CD4-positive, alpha-beta T cell treated with Interferon gamma for 1 hour (primary cell): ENCODE measurements at regions not wholly inside any gene's neighbourhood (a gene's known extent, or its start where the extent isn't known, plus 50 kb on each side); places are given as distances from the start of the nearest gene placed in this dataset.

Experiments used
- DNase-seq: peaks from one replicate; pipeline ENCODE4 v3.0.0-alpha.2; 2020

DNA sequence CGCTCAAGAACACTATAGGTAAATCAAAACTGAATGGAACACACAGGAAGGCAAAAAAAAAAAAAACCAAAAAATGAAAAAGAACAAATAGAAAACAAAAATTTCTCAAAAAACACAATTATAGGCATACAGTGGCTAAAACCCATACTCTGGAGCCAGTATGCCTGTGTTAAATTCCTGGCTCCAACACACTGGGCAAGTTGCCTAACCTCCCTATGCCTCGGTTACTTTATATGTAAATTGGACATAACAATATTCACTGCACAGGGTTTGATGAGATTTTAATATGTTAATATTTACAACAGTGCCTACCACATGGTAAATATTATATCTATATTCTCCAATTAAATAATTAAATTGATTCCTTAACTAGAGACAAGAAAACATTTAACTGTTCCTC lies 217.1 kb downstream of the HTR7 start:
- DNase-seq: no peak

DNA sequence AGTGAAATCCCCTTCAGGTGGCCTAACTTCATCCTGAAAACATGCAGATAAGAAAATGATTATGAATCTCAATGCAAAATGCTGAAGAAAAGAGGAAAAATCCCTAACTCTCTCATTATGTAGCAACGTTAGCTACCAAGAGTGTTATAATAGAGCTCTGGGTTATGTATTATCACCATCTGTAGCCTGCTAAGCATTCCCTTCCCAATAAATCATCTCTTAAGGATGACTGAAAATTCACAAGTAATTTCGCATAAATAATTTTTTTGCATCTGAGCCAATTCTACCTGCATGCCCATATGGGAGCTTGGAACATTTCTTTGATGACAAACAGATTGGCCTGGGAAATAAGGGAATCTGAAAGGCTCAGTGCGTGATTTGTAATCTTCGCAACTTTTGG lies 216.1 kb downstream of the HTR7 start:
- DNase-seq: no peak

- no peak for DNase-seq
Observed at GRCh38 chr10:90642136-90642535, 215.7 kb downstream of the HTR7 start.

GRCh38 chr10:90642650-90643049 lies 215.2 kb downstream of the HTR7 start:
- DNase-seq: no peak

GRCh38 chr10:90644165-90644564 lies 213.7 kb downstream of the HTR7 start:
- DNase-seq: no peak

DNA sequence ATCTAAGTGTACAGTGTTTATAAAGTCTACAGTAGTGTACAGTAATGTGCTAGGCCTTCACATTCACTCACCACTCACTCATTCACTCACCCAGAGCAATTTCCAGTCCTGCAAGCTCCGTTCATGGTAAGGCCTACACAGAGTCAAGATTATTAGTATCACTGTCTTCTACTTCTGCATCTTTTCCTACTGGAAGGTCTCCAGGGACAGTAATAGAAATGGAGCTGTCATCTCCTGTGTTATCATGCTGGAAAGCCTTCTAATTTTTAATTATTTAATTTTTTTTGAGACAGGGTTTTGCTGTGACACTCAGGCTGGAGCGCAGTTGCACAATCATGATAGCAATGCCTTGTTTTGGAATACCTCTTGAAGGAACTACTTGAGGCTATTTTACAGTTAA lies 207.0 kb downstream of the HTR7 start:
- no peak for DNase-seq

GRCh38 chr10:90652519-90652918 lies 205.3 kb downstream of the HTR7 start:
- DNase-seq: no peak

DNA sequence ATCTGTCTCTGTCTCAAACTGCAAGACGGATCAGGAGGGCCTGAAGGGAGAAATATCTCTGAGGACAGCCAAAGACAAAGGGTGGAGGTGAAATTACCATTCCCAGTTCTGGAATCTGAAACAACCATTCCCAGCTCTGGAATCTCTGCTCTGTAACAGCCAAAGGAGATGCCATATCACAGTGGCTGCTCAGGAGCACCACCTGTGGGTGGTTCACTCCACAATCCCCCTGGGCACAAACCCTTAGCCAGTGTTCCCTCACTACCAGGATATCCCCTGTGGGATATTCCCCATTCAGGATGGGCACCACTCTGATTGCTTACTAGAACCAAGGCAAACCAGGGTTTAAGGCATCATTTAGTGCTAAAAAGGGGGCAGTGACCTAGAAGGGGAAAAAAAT lies 199.0 kb downstream of the HTR7 start:
- DNase-seq: no peak

DNA sequence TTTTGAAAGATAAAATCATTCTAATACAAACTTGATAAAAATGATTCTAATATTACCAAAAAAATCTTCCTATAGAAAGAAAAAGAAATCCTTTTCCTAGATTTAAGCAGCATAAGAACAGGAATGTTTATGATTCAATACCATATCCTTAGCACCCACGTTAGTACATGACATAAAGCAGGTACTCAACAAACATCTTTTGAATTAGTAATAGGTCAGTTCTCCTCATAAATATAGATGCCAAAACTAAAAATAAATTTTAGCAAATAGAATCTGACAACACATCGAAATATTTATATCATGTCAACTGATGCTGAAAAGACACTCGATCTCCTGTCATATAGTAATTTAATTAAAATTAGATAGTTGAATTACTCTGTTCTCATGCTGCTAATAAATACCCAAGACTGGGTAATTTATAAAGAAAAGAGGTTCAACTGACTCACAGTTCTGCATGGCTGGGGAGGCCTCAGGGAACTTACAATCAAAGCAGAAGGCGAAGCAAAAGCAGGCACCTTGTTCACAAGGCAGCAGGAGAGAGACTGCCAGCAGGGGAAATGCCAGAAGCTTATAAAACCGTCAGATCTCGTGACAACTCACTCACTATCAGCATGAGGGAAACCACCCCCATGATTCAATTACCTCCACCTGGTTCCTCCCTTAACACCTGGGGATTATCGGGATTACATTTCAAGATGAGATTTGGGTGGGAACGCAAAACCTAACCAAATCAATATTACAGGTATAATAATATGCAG lies 191.8 kb downstream of the HTR7 start:
- DNase-seq: no peak

GRCh38 chr10:90674461-90674860 lies 183.4 kb downstream of the HTR7 start:
- no peak for DNase-seq

- DNase-seq: no peak
Observed at GRCh38 chr10:90674928-90675327, 182.9 kb downstream of the HTR7 start.

DNA sequence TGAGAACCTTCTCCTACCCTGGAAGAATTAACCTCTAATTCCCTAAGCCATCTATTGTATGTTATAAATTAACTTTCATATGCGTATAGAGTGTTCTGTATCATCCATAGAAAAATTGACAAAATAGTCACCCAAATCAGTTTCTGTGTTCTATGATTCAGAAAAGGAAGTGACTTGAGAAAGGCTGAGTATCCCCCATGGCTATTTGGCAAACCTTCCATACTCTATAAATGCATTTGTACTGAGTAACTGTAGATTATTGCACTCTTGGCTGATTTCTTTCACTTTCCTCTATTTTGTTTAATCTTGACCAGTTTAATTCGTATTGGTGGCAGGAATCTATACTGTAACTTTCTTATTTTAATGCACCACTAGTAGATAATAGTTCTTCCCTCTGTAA lies 182.2 kb downstream of the HTR7 start:
- DNase-seq: no peak
